CD4-positive, alpha-beta T cell treated with Interferon alpha-2 for 1 hour (primary cell): ENCODE measurements at regions not wholly inside any gene's neighbourhood (a gene's known extent, or its start where the extent isn't known, plus 50 kb on each side); places are given as distances from the start of the nearest gene placed in this dataset.
"Not testable (repeated sequence)": the region's sequence is repeated elsewhere in the genome, so short reads cannot be mapped to it uniquely, and the experiment has no call there.

ENCODE experiments used
- DNase-seq, 2 donors: peaks; one replicate each; pipeline ENCODE4 v3.0.0-alpha.2; 2020 to 2022

DNA sequence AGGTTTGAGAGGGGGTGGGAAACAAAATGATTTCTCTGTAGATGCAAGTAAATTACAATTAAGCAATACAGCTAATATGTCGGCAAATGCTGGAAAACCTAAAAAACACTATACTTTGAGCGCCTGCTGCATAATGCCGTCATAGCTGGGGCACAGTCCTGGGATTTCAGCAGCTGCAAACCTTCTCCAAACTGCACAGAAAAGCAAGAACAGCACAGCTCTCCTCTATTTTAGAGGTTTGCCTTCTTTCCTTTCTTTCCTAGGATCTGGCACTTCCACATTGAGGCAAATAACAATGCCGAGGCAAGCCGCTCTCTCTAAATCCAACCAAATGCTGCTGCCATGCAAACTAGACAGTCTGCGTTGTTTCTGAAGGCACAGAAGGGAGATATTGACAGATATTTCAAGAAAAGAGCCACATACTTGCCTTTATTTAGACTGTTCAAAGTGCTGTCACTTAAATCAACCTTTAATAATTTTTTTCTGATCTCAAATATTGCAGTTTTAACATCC is 287.1 kb upstream of the G2E3 start:
- DNase-seq: no peak

DNA sequence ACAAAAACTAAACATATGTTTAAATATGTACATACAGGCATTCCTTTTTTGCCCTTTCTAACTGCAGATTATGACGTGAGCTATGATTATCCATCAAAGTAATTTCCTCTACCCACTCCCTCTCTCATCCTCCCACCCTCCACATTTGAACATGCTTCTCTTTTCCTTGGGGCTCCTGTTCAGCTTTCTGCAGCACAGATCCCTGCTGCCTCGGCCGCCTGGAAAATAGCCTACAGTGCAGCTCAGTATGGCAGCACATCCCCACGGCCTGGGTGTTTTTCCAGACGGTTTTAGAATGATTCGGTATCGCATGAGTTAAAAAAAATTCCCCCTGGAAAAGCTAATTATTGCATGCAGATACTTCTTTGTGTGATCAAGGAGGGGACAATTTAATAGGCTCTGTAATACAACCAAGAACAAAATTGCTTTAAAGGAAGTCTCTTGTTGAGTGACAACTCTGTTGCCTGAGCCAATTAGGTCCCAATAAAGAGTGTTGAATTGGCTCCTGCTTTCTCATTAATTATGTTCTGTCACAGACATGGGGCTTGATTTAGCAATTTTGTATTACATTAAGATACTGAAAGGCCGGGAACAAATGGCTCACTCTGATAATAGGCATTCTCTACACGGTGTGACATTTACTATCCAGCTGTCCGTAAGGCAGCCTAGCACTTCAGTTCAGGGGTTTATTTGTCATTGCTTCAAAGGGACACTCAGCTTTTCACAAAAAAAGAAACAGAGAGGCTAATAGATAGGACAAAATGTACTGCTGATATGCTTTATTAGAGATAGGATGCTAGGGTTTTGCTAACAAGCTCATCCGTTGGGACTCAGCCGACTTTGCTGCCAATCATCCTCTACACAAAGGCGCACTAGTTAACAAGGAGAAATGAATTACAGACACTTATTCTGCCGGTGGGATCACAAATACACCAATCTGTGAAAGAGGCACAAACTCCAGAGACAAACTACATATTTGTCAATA is 285.8 kb upstream of the G2E3 start:
- no peak for DNase-seq

DNA sequence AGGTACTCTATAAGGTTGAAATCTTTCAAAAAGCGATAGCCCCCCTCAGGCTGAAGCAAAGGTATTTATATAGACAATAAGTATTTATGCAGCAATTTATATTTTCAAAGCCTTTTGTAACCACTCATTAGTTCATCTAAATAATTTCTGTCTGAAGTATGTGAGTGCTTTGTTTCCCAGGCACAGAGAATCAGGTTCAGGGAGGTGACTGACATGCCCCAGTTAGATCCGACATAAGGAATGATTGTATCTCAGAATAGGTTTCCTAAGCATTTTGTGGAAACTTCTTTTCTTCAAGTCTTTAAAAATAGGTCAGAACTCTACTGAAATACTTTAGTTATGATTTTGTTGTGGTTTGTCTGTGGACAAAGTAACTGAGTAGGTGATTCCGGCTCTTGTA is 283.4 kb upstream of the G2E3 start:
- no peak for DNase-seq

DNA sequence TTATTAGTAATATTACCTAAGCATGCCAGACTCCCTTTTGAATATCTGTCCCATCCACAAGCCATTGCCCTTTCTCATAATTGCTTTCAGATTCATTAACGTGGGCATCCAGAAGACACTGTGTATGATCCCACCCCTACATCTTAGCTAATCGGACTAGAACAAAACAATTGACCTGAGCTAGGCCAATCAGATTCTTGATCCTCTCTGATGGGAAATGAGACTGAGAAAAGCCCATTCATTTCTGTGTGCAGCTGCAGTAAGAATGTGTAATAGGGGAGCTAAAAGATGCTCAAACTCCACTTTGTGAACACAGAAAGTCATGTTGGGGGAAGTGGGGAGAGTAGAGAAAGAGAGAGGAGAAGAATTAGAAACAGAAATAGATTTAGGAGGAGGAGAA is 281.7 kb upstream of the G2E3 start:
- DNase-seq: no peak

DNA sequence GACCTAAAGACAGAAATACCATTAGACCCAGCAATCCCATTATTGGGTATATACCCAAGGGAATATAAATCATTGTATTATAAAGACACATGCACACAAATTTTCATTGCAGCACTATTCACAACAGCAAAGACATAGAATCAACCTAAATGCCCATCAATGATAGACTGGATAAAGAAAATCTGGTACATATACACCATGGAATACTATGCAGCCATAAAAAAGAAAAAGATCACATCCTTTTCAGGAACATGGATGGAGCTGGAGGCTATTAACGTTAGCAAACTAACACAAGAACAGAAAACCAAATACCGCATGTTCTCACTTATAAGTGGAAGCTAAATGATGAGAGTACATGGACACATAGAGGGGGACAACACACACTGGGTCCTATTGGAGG is 280.1 kb upstream of the G2E3 start:
- not testable (repeated sequence) for DNase-seq

DNA sequence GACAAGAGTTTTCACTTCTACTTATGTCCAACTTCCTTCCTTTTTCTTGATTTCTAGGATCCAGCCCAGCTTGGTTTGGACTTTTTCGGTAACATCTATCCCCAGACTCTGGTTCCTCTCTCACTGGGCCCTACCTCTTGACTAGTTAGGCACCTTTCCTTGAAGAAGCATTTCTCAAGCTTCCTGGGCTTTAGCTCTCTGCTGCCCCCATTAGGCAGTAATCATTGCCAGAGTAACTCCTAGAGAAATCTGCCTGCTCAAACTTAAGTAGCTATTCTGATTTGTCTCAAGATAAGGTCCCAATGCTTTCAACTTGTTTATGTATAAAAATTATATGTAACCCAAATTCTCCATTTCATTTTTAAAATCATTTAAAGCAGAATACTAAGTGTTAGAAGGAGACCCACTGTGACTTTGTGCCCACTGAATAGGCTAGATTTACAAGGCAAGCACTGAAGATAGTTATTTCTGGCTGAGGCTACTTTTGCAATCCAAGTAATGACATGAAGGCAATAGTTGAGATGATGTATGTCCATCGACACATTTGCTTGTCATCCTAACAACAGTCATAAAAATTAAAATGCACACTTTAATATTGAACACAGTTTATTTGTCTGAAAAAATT is 275.0 kb upstream of the G2E3 start:
- no peak for DNase-seq

DNA sequence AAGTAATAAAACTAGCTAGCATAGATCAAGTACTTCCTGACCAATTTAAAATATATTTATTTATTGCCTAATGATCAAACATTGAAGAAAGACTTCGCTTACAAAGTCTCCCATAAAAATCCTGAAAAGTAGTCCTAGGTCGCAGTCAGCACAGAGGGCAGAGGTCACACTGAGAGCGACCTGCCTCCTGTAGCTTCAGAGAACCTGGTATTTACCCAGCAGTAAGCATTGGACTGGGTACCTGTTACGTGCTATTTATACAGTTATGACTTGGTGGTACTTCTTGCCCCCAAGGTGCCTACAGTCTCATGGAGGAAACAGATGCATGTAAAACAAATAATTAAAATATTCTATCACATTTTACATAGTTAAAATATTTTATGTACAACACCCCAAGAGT is 274.1 kb upstream of the G2E3 start:
- no peak for DNase-seq

DNA sequence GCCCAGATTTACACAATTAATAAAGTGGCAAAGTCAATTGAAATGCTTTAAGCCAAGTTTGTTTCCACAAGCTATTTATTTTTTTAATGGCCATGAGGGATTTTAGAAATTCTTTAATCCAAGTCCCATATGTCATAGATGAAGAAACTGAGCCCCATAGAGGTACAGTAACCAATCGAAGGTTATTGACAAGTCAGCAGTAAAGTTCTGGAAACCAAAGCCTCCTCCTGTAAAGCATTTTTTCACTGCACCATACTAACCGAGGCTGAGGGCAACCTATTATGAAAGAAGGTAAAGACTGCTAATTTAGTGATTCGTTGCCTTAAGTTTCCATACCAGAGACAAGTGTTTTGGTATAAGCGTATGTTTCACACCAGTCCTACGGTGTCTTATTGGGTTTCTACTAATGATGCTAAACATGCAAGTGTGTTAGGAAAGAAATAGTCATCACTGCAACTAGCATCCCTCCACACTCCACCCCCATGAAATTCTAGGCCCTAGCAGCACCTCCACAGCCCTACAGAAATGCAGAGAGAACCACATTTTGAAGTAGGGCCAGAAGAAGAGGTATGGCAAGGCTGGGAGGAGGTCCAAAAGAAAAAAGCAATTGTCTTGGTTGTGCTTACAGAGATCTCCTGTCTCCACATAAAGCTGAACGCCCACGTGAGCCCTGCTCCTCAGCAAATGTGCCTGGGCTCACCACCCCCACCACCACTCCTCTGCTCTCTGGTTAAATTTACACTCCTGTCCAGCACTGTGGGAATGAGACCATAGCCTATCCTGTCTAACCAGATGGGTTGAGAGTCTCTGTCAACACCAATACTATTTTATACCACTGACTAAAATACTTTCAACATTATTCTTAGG is 271.1 kb upstream of the G2E3 start:
- no peak for DNase-seq

DNA sequence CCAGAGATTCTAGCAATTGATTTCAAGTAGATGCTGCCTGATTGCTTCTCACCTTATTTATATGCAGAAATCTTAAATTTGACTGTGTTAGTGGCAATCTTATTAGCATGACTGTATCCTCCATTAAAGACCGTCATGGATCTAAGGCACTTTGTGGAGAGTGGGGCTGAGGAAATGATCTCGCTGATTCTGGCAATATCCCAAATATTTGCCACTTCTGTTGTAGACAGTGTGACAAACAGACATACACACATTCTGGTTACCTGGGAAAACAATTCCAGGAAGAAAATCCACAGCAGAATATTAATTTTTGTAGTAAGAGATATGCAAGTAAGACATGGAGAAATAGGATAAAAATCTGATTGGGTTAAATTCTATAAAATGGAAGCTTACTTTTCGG is 269.0 kb upstream of the G2E3 start:
- DNase-seq: no peak

DNA sequence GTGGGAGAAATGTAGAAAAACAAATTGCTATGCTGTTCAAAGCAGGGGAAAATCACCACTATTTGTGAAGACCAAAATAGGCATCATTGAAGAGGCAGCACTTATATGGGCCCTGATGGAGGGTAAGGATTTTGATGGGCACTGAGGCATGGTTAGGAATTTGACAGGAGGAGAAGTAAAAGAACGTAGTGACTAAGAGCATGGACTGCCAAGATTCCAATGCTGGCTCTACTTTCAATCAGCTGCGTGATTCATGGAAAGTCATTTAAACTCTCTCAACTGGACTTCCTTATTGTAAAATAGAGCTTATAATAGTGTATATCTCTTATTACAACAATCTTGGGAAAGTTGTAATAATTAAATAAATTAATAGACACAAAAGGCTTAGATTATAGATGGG is 267.7 kb upstream of the G2E3 start:
- DNase-seq: no peak

DNA sequence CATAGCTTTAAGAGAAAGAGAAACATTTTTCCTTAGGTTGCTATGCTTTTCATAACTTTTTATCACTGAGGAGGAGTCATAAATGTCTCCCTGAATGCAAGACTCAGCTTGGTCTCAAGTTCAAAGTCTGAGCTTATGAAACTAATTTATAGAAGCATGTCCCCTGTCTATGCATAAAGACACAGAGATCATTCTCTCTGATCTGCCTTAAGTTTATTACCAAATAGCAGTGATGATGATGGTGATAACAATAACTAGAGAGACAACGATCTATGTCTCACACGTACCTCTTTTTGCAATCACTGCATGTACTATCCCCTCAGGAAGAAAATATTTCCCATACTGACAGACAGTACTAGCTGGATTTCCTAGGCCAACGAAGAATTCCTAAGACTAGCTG is 266.4 kb upstream of the G2E3 start:
- no peak for DNase-seq

DNA sequence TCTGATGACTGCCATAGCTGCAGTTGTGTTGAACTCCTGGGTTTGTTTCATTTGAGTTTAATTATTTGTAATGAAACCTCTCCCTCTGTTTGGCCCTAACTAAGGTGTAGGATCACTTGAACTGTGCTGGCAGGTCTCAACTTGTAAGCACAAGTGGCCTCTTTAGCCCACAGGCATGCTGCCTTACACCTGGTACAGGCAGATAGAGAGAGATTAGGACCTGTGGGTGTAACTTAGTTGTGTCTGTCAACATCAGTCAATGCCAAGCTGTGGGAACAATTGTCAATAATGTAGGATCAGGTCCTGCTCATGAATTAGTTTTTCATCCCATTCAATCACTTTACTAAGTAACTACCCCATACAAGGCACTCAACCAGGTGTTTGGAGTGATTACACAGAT is 263.0 kb upstream of the G2E3 start:
- no peak for DNase-seq

DNA sequence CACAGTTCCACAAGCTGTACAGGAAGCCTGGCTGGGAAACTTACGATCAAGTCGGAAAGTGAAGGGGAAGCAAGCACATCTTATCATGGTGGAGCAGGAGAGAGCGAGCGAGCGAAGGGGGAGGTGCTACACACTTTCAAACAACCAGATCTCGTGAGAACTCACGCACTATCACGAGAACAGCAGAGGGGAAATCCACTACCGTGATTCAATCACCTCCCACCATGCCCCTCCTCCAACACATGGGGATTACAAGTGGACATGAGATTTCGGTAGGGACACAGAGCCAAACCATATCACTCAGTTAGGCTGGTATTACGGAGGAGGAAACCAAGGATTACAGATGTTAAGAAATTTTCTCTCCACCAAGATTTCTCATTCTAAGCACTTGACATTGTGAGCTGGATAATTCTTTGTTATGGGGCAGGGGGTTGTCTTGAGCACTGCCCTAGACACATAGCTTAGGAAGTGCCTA is 262.0 kb upstream of the G2E3 start:
- DNase-seq: peak in 1 of 2 donors; percentile 0

DNA sequence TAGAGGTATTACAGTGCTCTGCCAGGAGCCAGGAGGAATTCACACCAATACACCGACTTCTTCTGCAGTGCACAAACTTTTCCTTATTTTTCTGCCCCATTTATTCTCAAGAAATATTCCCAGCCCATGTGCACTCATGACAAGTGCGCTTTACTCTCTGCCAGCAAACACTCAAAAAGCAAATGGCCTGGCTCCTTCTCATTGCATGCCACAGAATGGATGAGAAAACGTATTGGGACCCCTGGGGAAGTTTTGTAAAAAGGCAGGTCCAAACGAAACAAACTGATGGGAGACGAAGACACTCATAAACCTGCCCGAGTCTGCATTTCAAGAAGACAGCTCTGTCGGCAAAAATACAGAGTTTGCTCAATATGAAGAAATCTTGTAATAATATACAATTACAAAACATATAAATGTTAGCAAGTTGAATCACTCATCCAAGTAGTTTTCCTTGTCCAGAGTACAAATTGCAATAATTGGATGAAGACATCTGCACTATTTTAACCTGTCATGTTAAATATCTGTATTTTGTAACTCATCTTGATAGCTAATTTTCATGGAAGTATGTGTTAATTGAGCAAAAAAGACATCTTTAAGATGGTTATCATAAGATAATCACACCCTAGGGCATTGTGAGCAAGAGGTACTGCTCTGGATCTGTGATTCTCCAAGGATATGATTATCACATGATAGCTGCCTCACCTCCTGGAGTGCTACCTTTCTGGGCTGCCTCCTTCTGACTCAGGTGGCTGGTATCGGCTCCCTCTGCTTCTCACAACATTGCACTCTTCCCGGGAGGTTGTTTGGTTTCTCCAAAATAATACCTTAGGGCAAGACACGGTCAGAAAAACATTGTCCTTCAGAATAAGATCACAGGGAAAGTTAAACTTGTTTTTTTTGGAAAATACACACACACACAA is 260.8 kb upstream of the G2E3 start:
- no peak for DNase-seq

DNA sequence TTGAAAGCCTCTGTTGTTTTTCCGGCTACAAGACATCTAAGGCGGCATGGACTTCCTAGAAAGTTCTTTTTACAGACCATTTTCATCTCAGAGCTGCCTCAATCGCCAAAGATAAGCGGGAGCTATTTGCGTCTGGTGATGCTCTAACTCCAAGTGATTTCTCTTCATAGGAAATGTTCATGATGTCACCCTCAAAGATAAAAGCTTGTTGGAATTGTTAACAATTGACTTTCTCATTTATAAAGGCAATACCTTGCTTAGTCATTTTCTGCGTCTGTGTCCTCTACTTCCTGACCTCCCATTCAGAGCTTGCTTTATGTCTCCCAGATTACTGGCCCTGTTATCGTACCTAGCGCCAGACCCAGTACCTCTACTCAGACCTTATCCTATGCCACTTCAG is 259.0 kb upstream of the G2E3 start:
- DNase-seq: no peak

DNA sequence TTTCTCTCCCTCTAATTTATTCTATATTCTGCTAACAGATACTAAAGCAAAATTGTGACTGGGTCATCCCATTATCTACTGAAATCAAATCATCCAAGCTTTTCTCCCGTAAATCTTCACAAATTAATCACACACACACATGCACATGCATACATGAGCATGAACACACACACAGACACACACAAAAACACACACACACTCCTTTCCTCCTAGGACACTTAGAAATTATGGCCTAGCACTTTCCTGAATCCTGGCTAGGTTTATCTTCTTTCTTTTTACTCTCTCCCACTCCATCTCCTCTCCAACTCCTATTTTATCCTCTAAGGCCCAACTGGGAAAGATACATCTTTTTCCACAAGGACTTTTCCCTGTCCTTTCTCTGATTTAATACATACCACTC is 255.6 kb upstream of the G2E3 start:
- no peak for DNase-seq

DNA sequence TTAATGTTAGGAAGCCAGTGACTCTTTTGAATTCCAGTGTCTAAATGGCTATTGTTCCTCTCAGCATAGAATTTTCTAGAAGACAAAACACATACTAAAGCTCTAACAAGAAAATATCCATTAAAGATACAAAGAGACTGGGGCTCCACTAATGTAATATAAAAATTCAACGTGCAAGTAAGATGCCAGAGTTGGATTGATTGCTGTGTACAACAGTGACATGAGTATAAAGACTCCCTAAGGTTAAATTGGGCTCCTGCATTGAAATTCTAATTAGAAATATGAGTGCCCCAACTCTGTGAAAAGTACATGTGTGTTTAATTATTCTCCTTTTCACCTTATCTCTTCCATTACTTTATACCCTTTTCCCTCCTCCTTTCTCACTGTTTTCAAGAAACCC is 253.6 kb upstream of the G2E3 start:
- DNase-seq: no peak

DNA sequence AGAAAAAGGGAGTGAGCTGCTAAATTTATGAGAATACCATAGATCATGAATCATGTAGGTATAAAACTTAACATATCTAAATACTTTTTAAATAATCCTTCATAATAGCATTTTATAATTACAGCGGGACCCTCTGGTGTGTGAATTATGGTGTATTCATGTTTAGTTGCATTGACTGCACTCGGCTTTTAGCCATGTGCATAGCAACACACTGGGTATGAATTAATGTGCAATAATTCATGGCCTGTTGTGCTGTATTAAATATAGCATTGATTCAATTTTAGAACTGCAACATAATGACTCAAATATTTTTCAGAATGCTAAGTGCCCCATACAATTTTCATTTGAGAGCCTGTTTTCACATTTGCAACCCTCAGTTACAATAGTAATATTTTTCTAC is 249.6 kb upstream of the G2E3 start:
- no peak for DNase-seq

DNA sequence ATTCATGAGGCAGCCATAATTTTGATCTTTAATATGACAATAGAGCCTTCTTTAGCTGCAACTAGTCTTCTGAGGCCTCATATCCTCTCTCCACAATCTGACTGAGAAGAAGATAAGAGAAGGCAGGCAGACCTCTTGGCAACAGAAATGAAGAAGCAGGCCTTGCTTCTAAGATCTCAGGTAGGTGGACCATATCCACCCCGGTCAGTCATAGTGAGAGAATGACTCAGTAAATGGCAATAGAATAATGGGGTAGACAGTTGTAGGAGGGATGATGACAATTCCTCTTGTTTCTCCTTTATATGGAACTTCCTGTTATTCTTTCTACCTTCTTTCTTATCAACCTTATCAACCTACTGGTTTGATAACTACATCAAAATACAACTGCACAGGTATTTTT is 246.7 kb upstream of the G2E3 start:
- DNase-seq: no peak

DNA sequence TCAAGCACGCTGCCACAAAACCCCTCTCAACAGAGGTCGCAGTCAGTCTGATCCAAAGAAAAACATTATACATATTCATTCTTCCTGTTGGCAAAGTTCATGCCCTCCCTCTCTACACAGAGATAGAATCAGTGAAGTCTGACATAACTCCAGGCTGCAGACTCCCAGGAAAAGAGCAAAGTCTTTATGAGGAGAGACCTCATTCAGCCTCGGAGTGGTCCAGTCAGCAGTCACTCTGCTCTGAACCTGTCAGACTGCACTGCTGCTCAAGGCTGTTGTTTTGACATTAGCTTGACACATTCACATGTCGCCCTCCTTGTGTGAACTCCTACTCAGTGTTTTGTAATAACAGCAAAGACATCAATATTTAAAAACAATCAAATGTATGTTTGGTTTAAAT is 241.2 kb upstream of the G2E3 start:
- DNase-seq: no peak

DNA sequence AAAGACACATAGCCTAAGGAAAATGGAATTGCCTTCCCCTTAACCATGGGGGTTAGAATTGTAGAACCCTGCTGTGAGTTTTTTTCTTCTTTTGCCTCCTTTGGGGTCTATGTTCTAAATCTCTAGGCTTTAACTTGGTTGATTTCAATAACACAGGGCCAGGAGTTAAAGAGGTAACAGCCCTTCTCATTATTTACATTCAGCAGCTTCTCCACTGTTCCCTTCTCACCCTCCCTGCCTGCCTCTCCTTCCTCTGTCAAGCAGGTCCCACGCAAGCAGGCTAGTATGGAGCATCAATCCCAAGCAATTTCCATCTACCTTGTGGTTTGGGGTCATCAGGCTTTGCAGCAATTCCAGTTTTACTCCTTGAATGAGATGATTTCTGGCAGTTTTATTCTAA is 236.1 kb upstream of the G2E3 start:
- DNase-seq: no peak

DNA sequence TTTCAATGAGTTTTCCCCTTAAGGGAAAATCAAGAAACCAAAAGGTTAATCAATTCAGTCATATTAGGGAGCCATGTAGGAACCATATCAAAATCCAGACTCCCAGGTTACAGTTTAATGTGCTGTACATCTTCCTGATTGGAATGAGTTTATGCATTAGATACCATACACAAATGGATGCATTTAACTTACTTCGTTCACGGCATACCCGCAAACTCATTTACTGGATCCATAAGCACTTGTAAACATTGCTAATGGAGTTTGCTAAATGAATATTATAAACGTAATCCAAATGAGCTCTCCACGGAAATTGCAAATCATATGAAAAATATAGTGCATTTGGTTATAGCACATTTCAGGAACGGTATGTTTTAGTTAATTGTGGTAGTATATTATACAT is 228.9 kb upstream of the G2E3 start:
- DNase-seq: no peak
